Brain microvascular endothelial cell (primary cell): ENCODE measurements at regions not wholly inside any gene's neighbourhood (a gene's known extent, or its start where the extent isn't known, plus 50 kb on each side); places are given as distances from the start of the nearest gene placed in this dataset.

ENCODE experiments used
- DNase-seq: peaks from one replicate; pipeline ENCODE4 v3.0.0-alpha.2; 2020
- H3K27ac ChIP-seq: fragments of 250-450 bp; sonication (Bioruptor Pico); 2 replicates; pipeline ENCODE4 v1.5.1; 2020; ENCODE audit warnings: mild to moderate bottlenecking, moderate library complexity
- H3K27me3 ChIP-seq: fragments of 250-450 bp; sonication (Bioruptor Pico); replicated peaks from 2 replicates; pipeline ENCODE4 v1.5.1; 2020; ENCODE audit warnings: mild to moderate bottlenecking
- H3K36me3 ChIP-seq: fragments of 250-450 bp; sonication (Bioruptor Pico); replicated peaks from 2 replicates; pipeline ENCODE4 v1.5.1; 2020; ENCODE audit warnings: mild to moderate bottlenecking
- H3K4me3 ChIP-seq: 2 replicates; pipeline ENCODE4 v1.5.1; 2011; ENCODE audit warnings: low read depth, mild to moderate bottlenecking, control low read depth, low read length, moderate library complexity
- in situ Hi-C: cut with HindIII; loops from 2 replicates; pipeline ENCODE4 v1.10.0; 2017; ENCODE audit warnings: low sequenced_read_pairs, low pct_ligation_motif_present
- TF ChIP-seq, protein P1 (sequence below): IDR thresholded peaks from 2 replicates; pipeline ENCODE4 v1.5.1; 2011; ENCODE audit warnings: low read depth, mild to moderate bottlenecking, moderate library complexity, low read length, control low read depth, inconsistent platforms; ENCODE audit errors: missing control alignments

DNA sequence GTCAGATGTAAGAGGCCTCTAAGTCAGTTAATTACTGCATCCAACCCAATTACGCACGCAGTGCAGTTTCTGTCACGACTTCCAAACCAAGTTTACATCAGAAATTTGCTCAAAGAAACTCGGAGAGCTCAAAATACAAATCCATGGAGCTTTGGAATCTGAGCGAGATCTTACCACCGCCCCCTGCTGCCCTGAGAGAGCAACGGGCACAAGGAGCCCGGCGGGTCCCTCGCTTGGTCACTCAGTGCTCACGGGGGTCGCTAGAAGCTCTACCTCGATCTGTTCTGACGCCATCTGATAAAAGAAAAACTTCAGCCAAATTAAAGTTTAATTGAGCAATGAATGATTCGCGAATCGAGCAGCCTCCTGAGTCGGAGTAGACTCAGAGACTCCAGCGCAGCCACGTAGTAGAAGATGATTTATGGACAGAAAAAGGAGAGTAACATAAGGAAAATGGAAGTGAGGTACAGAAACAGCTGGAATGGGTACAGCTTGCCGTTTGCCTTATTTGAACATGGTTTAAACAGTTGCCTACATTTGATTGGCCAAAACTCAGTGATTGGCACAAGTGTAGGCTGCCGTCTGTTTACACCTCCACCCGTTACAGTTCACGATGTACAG lies 232.7 kb upstream of the ATP10A start:
- no peak overlapping the region for H3K4me3 ChIP-seq
- in situ Hi-C loops: no loop called here
- H3K27me3 ChIP-seq: no peaks in the 10 kb centered on the region
- no peak overlapping the region for H3K27ac ChIP-seq
- no peak for DNase-seq
- no peaks in the 10 kb centered on the region for H3K36me3 ChIP-seq
- TF ChIP-seq, protein P1, sequence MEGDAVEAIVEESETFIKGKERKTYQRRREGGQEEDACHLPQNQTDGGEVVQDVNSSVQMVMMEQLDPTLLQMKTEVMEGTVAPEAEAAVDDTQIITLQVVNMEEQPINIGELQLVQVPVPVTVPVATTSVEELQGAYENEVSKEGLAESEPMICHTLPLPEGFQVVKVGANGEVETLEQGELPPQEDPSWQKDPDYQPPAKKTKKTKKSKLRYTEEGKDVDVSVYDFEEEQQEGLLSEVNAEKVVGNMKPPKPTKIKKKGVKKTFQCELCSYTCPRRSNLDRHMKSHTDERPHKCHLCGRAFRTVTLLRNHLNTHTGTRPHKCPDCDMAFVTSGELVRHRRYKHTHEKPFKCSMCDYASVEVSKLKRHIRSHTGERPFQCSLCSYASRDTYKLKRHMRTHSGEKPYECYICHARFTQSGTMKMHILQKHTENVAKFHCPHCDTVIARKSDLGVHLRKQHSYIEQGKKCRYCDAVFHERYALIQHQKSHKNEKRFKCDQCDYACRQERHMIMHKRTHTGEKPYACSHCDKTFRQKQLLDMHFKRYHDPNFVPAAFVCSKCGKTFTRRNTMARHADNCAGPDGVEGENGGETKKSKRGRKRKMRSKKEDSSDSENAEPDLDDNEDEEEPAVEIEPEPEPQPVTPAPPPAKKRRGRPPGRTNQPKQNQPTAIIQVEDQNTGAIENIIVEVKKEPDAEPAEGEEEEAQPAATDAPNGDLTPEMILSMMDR: no peak

DNA sequence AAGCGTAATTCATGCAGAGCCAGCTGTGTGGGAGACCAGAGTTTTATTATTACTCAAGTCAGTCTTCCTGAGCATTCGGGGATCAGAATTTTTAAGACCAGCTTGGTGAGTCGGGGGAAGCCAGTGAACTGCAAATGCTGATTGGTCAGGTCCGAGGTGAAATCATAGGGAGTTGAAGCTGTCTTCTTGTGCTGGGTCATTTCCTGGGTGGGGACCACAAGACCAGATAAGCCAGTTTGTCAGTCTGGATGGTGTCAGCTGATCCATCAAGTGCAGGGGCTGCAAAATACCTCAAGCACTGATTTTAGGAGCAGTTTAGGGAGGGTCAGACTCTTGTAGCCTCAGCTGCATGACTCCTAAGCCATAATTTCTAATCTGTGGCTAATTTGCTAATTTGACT lies 228.1 kb upstream of the ATP10A start:
- Histone ChIP-seq H3K27me3 (no peaks in the 10 kb centered on the region), H3K27ac (no peak overlapping the region), H3K4me3 (no peak overlapping the region), H3K36me3 (no peaks in the 10 kb centered on the region)
- in situ Hi-C loops: no loop called here
- DNase-seq: no peak
- TF ChIP-seq, protein P1: no peak

DNA sequence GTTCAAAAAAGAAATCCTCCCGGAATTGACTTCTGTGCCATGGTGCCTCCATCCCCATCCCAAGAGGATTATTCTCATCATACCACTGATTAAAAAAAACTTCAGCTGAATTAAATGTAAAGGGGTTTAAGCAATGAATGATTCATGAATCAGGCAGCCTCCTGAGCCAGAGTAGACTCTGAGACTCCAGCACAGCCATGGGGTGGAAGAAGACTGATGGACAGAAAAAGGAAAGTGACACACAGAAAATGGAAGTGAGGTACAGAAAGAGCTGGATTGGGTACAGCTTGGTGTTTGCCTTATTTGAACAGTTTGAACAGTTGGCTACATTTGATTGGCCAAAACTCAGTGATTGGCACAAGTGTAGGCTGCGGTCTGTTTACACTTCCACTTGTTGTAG lies 224.8 kb upstream of the ATP10A start:
- in situ Hi-C loops: no loop called here
- Histone ChIP-seq H3K36me3 (no peaks in the 10 kb centered on the region), H3K27ac (no peak overlapping the region), H3K4me3 (no peak overlapping the region), H3K27me3 (no peaks in the 10 kb centered on the region)
- TF ChIP-seq, protein P1: no peak
- no peak for DNase-seq

DNA sequence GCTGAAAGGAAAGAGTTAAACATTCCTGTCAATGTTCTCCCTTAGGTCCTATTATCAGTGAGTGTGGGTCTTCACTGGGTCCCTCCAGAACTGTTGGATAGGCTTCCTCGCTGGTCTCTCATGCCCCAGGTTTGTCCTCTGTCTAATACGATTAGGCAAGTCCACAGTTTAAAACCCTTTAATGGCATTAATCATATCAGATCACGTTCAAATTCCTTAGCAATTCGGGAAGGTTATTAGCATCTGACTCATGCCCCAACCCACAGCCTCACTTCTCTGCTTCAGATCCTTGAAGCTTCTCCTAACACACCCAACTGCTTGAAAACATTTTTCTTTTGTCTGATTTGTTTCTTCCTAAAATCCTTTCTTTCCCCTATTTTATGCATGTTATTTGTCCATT lies 224.3 kb upstream of the ATP10A start:
- no peaks in the 10 kb centered on the region for H3K36me3 ChIP-seq
- TF ChIP-seq, protein P1: no peak
- DNase-seq: no peak
- H3K27ac ChIP-seq: no peak overlapping the region
- H3K4me3 ChIP-seq: no peak overlapping the region
- in situ Hi-C loops: no loop called here
- H3K27me3 ChIP-seq: no peaks in the 10 kb centered on the region

DNA sequence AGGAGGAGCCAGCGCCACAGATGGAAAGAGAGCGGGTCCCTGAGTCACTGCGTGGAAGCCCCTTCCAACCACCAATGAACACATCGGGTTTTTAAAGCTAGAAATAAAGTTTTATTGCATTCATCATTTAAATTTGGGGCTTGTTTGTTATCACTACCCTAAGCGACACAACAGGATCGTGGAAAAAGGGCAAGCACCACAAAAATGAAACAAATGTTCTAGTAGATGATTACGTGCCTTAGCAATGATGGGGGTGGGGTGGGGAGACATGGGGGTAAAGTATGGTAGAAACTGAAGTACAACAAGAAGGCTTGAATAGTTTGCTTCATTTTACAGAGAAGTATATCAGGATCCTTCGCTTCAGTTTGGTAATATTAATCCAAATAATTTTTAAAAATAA lies 221.6 kb upstream of the ATP10A start:
- in situ Hi-C loops: no loop called here

More for the DNA sequence above, 221.6 kb upstream of the ATP10A start:
- no peaks in the 10 kb centered on the region for H3K27me3 ChIP-seq
- TF ChIP-seq, protein P1: no peak
- no peak overlapping the region for H3K27ac ChIP-seq
- no peak overlapping the region for H3K4me3 ChIP-seq
- H3K36me3 ChIP-seq: no peaks in the 10 kb centered on the region
- DNase-seq: no peak
